Non-pigmented ciliary epithelial cell (primary cell): ENCODE measurements at regions not wholly inside any gene's neighbourhood (a gene's known extent, or its start where the extent isn't known, plus 50 kb on each side); places are given as distances from the start of the nearest gene placed in this dataset.

Experiments
- DNase-seq: peaks from one replicate; pipeline ENCODE4 v3.0.0-alpha.2; 2010; ENCODE audit warnings: low read depth

GRCh38 chr16:48942996-48943395, 333.0 kb upstream of the N4BP1 start:
- no peak for DNase-seq

GRCh38 chr16:48936811-48937210, 326.8 kb upstream of the N4BP1 start:
- DNase-seq: no peak

- no peak for DNase-seq
Measured at GRCh38 chr16:48932216-48932855, 322.4 kb upstream of the N4BP1 start.

- no peak for DNase-seq
Measured at GRCh38 chr16:48930951-48931553, 321.1 kb upstream of the N4BP1 start.

GRCh38 chr16:48919791-48920190, 309.8 kb upstream of the N4BP1 start:
- no peak for DNase-seq

GRCh38 chr16:48918520-48919258, 308.7 kb upstream of the N4BP1 start:
- no peak for DNase-seq

GRCh38 chr16:48916566-48916965, 306.6 kb upstream of the N4BP1 start:
- DNase-seq: no peak

GRCh38 chr16:48914070-48914469, 304.1 kb upstream of the N4BP1 start:
- no peak for DNase-seq

- no peak for DNase-seq
Measured at GRCh38 chr16:48913384-48913783, 303.4 kb upstream of the N4BP1 start.

GRCh38 chr16:48912360-48912759, 302.4 kb upstream of the N4BP1 start:
- DNase-seq: no peak

GRCh38 chr16:48911700-48912099, 301.7 kb upstream of the N4BP1 start:
- DNase-seq: no peak

GRCh38 chr16:48910214-48910613, 300.2 kb upstream of the N4BP1 start:
- no peak for DNase-seq

GRCh38 chr16:48909231-48909630, 299.3 kb upstream of the N4BP1 start:
- no peak for DNase-seq

GRCh38 chr16:48907906-48908634, 298.1 kb upstream of the N4BP1 start:
- no peak for DNase-seq

GRCh38 chr16:48905632-48906505, 295.9 kb upstream of the N4BP1 start:
- no peak for DNase-seq

- no peak for DNase-seq
Measured at GRCh38 chr16:48904333-48904732, 294.4 kb upstream of the N4BP1 start.

- DNase-seq: no peak
Measured at GRCh38 chr16:48903039-48903438, 293.1 kb upstream of the N4BP1 start.

- no peak for DNase-seq
Measured at GRCh38 chr16:48901712-48902374, 291.9 kb upstream of the N4BP1 start.

GRCh38 chr16:48899500-48899899, 289.5 kb upstream of the N4BP1 start:
- no peak for DNase-seq

GRCh38 chr16:48897698-48898205, 287.8 kb upstream of the N4BP1 start:
- no peak for DNase-seq

GRCh38 chr16:48895142-48895541, 285.2 kb upstream of the N4BP1 start:
- no peak for DNase-seq
